C4-2B (cell line): ENCODE measurements at regions not wholly inside any gene's neighbourhood (a gene's known extent, or its start where the extent isn't known, plus 50 kb on each side); places are given as distances from the start of the nearest gene placed in this dataset.

ENCODE experiments used
- ZFX ChIP-seq: fragments of 450-650 bp; IDR thresholded peaks from 2 replicates; pipeline ENCODE4 v1.6.1; 2017
- TF ChIP-seq, protein P1 (sequence below): fragments of 450-650 bp; conservative IDR thresholded peaks from 2 replicates; pipeline ENCODE4 v1.5.1; 2017; ENCODE audit warnings: mild to moderate bottlenecking

GRCh38 chr4:138400543-138400942 lies 158.4 kb upstream of the SLC7A11 start:
- TF ChIP-seq, protein P1, sequence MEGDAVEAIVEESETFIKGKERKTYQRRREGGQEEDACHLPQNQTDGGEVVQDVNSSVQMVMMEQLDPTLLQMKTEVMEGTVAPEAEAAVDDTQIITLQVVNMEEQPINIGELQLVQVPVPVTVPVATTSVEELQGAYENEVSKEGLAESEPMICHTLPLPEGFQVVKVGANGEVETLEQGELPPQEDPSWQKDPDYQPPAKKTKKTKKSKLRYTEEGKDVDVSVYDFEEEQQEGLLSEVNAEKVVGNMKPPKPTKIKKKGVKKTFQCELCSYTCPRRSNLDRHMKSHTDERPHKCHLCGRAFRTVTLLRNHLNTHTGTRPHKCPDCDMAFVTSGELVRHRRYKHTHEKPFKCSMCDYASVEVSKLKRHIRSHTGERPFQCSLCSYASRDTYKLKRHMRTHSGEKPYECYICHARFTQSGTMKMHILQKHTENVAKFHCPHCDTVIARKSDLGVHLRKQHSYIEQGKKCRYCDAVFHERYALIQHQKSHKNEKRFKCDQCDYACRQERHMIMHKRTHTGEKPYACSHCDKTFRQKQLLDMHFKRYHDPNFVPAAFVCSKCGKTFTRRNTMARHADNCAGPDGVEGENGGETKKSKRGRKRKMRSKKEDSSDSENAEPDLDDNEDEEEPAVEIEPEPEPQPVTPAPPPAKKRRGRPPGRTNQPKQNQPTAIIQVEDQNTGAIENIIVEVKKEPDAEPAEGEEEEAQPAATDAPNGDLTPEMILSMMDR: no peak
- TF ChIP-seq ZFX: no peak
